Smooth muscle cell (in vitro differentiated cells): ENCODE measurements at regions not wholly inside any gene's neighbourhood (a gene's known extent, or its start where the extent isn't known, plus 50 kb on each side); places are given as distances from the start of the nearest gene placed in this dataset.

Experiments
- DNase-seq: peaks from one replicate; lab custom pipeline; 2025; ENCODE audit not compliant: unreplicated experiment; lab: John Stamatoyannopoulos, UW
- H2AFZ ChIP-seq: fragments of 200-600 bp; sonication (generic); 2 replicates; pipeline ENCODE4 v1.6.0; 2016; ENCODE audit warnings: antibody characterized with exemption, low read depth, mild to moderate bottlenecking
- H3F3A ChIP-seq: fragments of 200-600 bp; sonication (generic); 2 replicates; pipeline ENCODE4 v1.6.0; 2017; ENCODE audit warnings: antibody characterized with exemption, low read depth
- H3K27ac ChIP-seq: fragments of 200-600 bp; sonication (generic); 2 replicates; pipeline ENCODE4 v1.5.1; 2016; ENCODE audit warnings: low read depth, mild to moderate bottlenecking
- H3K27me3 ChIP-seq: fragments of 200-600 bp; sonication (generic); 2 replicates; pipeline ENCODE4 v1.6.1; 2016; ENCODE audit warnings: low read depth, mild to moderate bottlenecking
- H3K36me3 ChIP-seq: fragments of 200-600 bp; sonication (generic); 2 replicates; pipeline ENCODE4 v1.5.1; 2016; ENCODE audit warnings: low read depth
- H3K4me1 ChIP-seq: fragments of 200-600 bp; sonication (generic); 2 replicates; pipeline ENCODE4 v1.5.1; 2016; ENCODE audit warnings: low read depth
- H3K4me2 ChIP-seq: fragments of 200-600 bp; sonication (generic); 2 replicates; pipeline ENCODE4 v1.6.0; 2016; ENCODE audit warnings: mild to moderate bottlenecking
- H3K4me3 ChIP-seq: fragments of 200-600 bp; sonication (generic); 2 replicates; pipeline ENCODE4 v1.5.1; 2016; ENCODE audit warnings: mild to moderate bottlenecking
- H3K79me2 ChIP-seq: fragments of 200-600 bp; sonication (generic); 2 replicates; pipeline ENCODE4 v1.6.0; 2016; ENCODE audit warnings: low read depth, mild to moderate bottlenecking
- H3K9ac ChIP-seq: fragments of 200-600 bp; sonication (generic); 2 replicates; pipeline ENCODE4 v1.6.0; 2016; ENCODE audit warnings: low read depth
- H3K9me3 ChIP-seq: fragments of 200-600 bp; sonication (generic); replicated peaks from 2 replicates; pipeline ENCODE4 v1.5.1; 2016; ENCODE audit warnings: low read depth
- H4K20me1 ChIP-seq: fragments of 200-600 bp; sonication (generic); 2 replicates; pipeline ENCODE4 v1.6.0; 2016; ENCODE audit warnings: low read depth
- WGBS: methylation state at CpG from one replicate; pipeline ENCODE4 v1.1.7; 2016; ENCODE audit warnings: low lambda C conversion rate; 5-methylcytosine and 5-hydroxymethylcytosine counted together
- TF ChIP-seq, protein P1 (sequence below): fragments of 200-600 bp; sonication (generic); IDR thresholded peaks from 2 replicates; pipeline ENCODE4 v1.5.1; 2017; ENCODE audit warnings: borderline replicate concordance, mild to moderate bottlenecking, antibody characterized with exemption; ENCODE audit not compliant: insufficient read depth, poor library complexity, severe bottlenecking

DNA sequence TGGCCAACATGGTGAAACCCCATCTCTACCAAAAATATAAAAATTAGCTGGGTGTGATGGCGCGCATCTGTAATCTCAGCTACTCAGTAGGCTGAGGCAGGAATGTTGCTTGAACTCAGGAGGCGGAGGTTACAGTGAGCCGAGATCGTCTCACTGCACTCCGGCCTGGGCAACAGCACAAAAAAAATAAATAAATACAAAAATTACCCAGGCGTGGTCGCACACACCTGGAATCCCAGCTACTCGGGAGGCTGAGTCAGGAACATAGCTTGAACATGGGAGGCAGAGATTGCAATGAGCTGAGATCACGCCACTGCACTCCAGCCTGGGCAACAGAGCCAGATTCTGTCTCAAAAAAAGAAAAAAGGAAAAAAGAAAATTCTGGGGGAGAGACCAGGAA is 80.1 kb downstream of the PHETA1 start:
- Histone ChIP-seq H3K4me2 (no peak overlapping the region), H3K4me1 (peaks cover 9% of the 10 kb centered on the region), H3K79me2 (no peaks in the 10 kb centered on the region), H3K27ac (no peak overlapping the region), H3K9ac (no peak overlapping the region), H3K36me3 (no peaks in the 10 kb centered on the region), H3K27me3 (no peaks in the 10 kb centered on the region), H3F3A (no peaks in the 10 kb centered on the region), H3K9me3 (no peaks in the 10 kb centered on the region), H3K4me3 (no peak overlapping the region), H4K20me1 (no peaks in the 10 kb centered on the region), H2AFZ (no peak overlapping the region)
- WGBS, result 97% methylated on average over 10 of the region's 10 CpGs
- no peak for DNase-seq
- TF ChIP-seq, protein P1, sequence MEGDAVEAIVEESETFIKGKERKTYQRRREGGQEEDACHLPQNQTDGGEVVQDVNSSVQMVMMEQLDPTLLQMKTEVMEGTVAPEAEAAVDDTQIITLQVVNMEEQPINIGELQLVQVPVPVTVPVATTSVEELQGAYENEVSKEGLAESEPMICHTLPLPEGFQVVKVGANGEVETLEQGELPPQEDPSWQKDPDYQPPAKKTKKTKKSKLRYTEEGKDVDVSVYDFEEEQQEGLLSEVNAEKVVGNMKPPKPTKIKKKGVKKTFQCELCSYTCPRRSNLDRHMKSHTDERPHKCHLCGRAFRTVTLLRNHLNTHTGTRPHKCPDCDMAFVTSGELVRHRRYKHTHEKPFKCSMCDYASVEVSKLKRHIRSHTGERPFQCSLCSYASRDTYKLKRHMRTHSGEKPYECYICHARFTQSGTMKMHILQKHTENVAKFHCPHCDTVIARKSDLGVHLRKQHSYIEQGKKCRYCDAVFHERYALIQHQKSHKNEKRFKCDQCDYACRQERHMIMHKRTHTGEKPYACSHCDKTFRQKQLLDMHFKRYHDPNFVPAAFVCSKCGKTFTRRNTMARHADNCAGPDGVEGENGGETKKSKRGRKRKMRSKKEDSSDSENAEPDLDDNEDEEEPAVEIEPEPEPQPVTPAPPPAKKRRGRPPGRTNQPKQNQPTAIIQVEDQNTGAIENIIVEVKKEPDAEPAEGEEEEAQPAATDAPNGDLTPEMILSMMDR, result no peak

DNA sequence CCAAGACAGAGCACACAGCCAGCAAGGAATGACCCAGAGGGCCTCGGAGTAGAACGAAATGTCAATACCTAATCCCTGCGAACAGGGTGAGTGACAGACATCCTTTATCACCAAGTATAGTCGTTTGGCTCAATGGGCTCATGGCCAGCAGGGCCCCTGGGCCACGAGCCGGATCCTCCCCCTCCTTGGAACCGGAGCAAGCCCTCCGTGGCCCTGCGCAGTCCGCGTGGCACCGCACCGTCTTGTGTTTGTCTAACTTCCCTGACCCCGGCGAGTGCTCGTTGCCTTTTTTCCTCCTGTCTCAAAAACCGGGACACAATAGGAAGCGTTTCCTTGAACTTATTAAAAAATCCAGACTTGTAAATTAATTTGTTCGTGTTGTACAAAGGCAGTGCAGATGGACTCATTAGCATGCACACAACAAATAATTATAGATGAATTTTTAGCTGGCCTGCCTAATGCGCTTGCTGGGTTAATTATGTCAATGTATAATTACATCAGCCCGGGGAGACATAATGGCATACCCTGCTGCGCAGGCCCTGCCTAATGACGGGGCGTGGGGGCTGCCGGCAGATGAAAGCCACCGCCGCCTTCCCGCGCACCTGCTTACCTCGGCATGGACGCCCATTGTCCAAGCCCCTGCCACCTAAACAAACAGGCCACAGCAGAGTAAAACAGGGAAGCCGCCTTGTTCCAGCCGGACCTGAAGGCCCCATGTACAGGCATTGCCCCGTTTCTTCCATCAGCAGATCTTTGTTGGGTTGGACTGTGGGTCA is 81.6 kb downstream of the PHETA1 start:
- Histone ChIP-seq H2AFZ (no peak overlapping the region), H3K9ac (no peak overlapping the region), H4K20me1 (no peaks in the 10 kb centered on the region), H3K4me2 (no peak overlapping the region), H3K79me2 (no peaks in the 10 kb centered on the region), H3K27ac (no peak overlapping the region), H3K27me3 (no peaks in the 10 kb centered on the region), H3K36me3 (no peaks in the 10 kb centered on the region), H3K4me3 (no peak overlapping the region), H3F3A (no peaks in the 10 kb centered on the region), H3K4me1 (peaks cover 9% of the 10 kb centered on the region), H3K9me3 (no peaks in the 10 kb centered on the region)
- DNase-seq, result no peak
- WGBS, result 91% methylated on average over 34 of the region's 34 CpGs
- TF ChIP-seq, protein P1, result no peak

DNA sequence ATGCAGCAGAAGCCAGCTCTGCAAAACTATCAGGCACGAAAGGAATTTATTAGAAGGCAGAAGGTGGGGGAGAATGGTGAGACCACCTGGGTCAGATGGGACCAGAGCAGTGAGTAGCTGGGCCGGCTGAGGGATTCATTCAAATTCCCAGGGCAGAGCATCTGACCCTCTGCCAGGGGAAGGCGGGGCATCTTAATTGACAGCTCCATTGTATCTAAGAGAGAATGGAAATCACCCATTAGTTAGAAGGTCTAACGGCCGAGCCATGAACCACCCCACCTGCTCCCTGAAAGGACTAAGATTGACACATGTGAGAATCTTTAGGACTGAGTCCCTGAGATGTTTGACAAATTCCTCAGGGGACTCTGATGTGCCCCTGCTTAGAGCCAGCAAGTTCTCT is 83.7 kb downstream of the PHETA1 start:
- no peak for DNase-seq
- no peak overlapping the region for H3K9ac ChIP-seq
- H3K9me3 ChIP-seq, result no peaks in the 10 kb centered on the region
- no peaks in the 10 kb centered on the region for H3K27me3 ChIP-seq
- H3F3A ChIP-seq, result no peaks in the 10 kb centered on the region
- no peak overlapping the region for H3K27ac ChIP-seq
- H3K79me2 ChIP-seq, result no peaks in the 10 kb centered on the region
- no peak overlapping the region for H3K4me2 ChIP-seq
- WGBS, result 62% methylated on average over 5 of the region's 5 CpGs
- H3K36me3 ChIP-seq, result no peaks in the 10 kb centered on the region
- TF ChIP-seq, protein P1, result no peak
- H3K4me1 ChIP-seq, result peaks cover 9% of the 10 kb centered on the region
- H3K4me3 ChIP-seq, result no peak overlapping the region
- no peak overlapping the region for H2AFZ ChIP-seq
- H4K20me1 ChIP-seq, result no peaks in the 10 kb centered on the region

DNA sequence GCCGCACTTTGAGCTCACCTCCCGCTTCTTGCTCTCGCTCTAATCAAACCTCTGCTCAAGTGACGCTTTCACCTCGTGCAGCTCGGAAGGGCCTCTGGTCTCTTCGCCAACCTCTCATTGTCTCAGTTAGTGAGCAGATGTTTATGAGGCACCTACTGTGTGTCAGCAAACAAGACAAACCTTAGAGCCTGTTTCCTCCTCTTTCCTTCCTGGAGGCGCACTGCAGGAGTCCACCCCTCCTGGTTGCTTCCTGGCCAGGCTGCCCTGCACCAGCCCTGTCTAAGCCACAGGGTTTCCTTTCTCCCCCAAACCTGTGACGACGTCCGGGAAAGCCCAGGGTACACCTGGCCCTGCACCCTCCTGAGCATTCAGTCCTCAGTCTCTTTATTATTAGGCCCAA is 84.2 kb downstream of the PHETA1 start:
- H2AFZ ChIP-seq, result no peak overlapping the region
- H4K20me1 ChIP-seq, result no peaks in the 10 kb centered on the region
- H3K27ac ChIP-seq, result no peak overlapping the region
- H3K36me3 ChIP-seq, result no peaks in the 10 kb centered on the region
- H3F3A ChIP-seq, result no peaks in the 10 kb centered on the region
- H3K27me3 ChIP-seq, result no peaks in the 10 kb centered on the region
- no peak overlapping the region for H3K4me2 ChIP-seq
- peaks cover 9% of the 10 kb centered on the region for H3K4me1 ChIP-seq
- 80% methylated on average over 11 of the region's 11 CpGs for WGBS
- H3K9me3 ChIP-seq, result no peaks in the 10 kb centered on the region
- no peak overlapping the region for H3K4me3 ChIP-seq
- TF ChIP-seq, protein P1, result no peak
- DNase-seq, result no peak
- H3K79me2 ChIP-seq, result no peaks in the 10 kb centered on the region
- no peak overlapping the region for H3K9ac ChIP-seq
